GM06990 (cell line): ENCODE measurements at regions not wholly inside any gene's neighbourhood (a gene's known extent, or its start where the extent isn't known, plus 50 kb on each side); places are given as distances from the start of the nearest gene placed in this dataset.

Experiments used
- DNase-seq: peaks from one replicate; pipeline ENCODE4 v3.0.0-alpha.2; 2011; ENCODE audit not compliant: insufficient read length; ENCODE audit errors: extremely low read depth
- H3K27me3 ChIP-seq: replicated peaks from 2 replicates; pipeline ENCODE4 v1.6.0; 2011; ENCODE audit warnings: low read length; ENCODE audit not compliant: control insufficient read depth, insufficient read depth
- H3K36me3 ChIP-seq: 2 replicates; pipeline ENCODE4 v1.5.1; 2011; ENCODE audit warnings: low read length; ENCODE audit not compliant: control insufficient read depth, insufficient read depth
- H3K4me3 ChIP-seq: replicated peaks from 2 replicates; pipeline ENCODE4 v1.5.1; 2011; ENCODE audit warnings: low read depth, mild to moderate bottlenecking, control low read depth, low read length
- CTCF ChIP-seq: IDR thresholded peaks from 2 replicates; pipeline ENCODE4 v1.5.1; 2011; ENCODE audit warnings: low read length, control low read depth, mild to moderate bottlenecking, inconsistent platforms; ENCODE audit not compliant: insufficient read depth, poor library complexity, severe bottlenecking

- Histone ChIP-seq H3K36me3 (no peaks in the 10 kb centered on the region), H3K4me3 (no peak overlapping the region), H3K27me3 (no peaks in the 10 kb centered on the region)
- DNase-seq: no peak
- TF ChIP-seq CTCF: no peak
Observed at GRCh38 chr16:79864032-79864780, 263.7 kb upstream of the MAF start.

- Histone ChIP-seq H3K4me3 (no peak overlapping the region), H3K36me3 (no peaks in the 10 kb centered on the region), H3K27me3 (no peaks in the 10 kb centered on the region)
- no peak for DNase-seq
- no peak for TF ChIP-seq CTCF
Observed at GRCh38 chr16:79863128-79864031, 262.8 kb upstream of the MAF start.

GRCh38 chr16:79862601-79863000 is 262.1 kb upstream of the MAF start:
- Histone ChIP-seq H3K27me3 (no peaks in the 10 kb centered on the region), H3K36me3 (no peaks in the 10 kb centered on the region)
- TF ChIP-seq CTCF: no peak

GRCh38 chr16:79856581-79856980 is 256.0 kb upstream of the MAF start:
- Histone ChIP-seq H3K27me3 (no peaks in the 10 kb centered on the region), H3K4me3 (no peak overlapping the region), H3K36me3 (no peaks in the 10 kb centered on the region)
- no peak for DNase-seq
- no peak for TF ChIP-seq CTCF

More at GRCh38 chr16:79862601-79863000, 262.1 kb upstream of the MAF start:
- H3K4me3 ChIP-seq: no peak overlapping the region
- DNase-seq: no peak

GRCh38 chr16:79850348-79850747 is 249.8 kb upstream of the MAF start:
- no peak overlapping the region for H3K4me3 ChIP-seq
- H3K36me3 ChIP-seq: no peaks in the 10 kb centered on the region
- H3K27me3 ChIP-seq: no peaks in the 10 kb centered on the region; the same call in 1 of the 2 replicates
- DNase-seq: no peak
- no peak for TF ChIP-seq CTCF
